Activated naive CD8-positive, alpha-beta T cell treated with anti-CD3 and anti-CD28 coated beads, Interleukin-2, amount 50 U/mL, for 24 hours (primary cell): ENCODE measurements at regions not wholly inside any gene's neighbourhood (a gene's known extent, or its start where the extent isn't known, plus 50 kb on each side); places are given as distances from the start of the nearest gene placed in this dataset.

ENCODE experiments used
- ATAC-seq: fragments of 150-1000 bp; cut with Tn5 transposase; one replicate; pipeline ENCODE4 v1.10.0; 2021
- DNase-seq: peaks from one replicate; pipeline ENCODE4 v3.0.0; 2021
- H3K27ac Mint-ChIP-seq: one replicate; pipeline ENCODE4 v1.8.0; 2021; ENCODE audit warnings: mild to moderate bottlenecking, mixed read lengths
- H3K27me3 Mint-ChIP-seq: one replicate; pipeline ENCODE4 v1.8.0; 2021; ENCODE audit warnings: mixed read lengths
- H3K36me3 Mint-ChIP-seq: one replicate; pipeline ENCODE4 v1.8.0; 2021; ENCODE audit warnings: low read depth, mixed read lengths
- H3K4me1 Mint-ChIP-seq: one replicate; pipeline ENCODE4 v1.8.0; 2021; ENCODE audit warnings: mixed read lengths
- H3K4me3 Mint-ChIP-seq: one replicate; pipeline ENCODE4 v1.8.0; 2021; ENCODE audit warnings: mild to moderate bottlenecking, moderate library complexity, mixed read lengths
- H3K9me3 Mint-ChIP-seq: one replicate; pipeline ENCODE4 v1.8.0; 2021; ENCODE audit warnings: mixed read lengths

DNA sequence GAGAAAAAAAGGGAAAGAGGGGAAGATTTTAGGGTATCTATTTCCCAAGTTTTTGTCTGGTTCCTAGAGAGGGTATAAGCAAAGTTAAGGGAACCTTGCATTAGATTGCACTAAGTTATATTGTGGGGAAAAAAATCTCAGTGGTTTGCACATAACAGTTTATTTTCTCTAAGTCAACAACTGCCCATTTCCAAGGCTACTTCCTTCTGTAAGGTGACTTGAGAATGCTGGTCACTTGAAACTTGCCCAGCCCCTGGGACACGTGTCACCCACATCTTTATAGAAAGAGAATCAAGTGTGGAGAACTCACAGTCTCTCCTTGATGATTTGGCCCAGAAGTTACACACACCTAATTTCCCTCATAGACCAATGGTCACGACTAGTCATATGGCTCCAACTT lies 488.6 kb upstream of the PODXL start:
- Mint-ChIP-seq H3K36me3 (no peaks in the 10 kb centered on the region), H3K27me3 (peaks cover 9% of the 10 kb centered on the region), H3K4me1 (no peaks in the 10 kb centered on the region), H3K4me3 (no peak overlapping the region), H3K9me3 (no peaks in the 10 kb centered on the region), H3K27ac (no peak overlapping the region)
- ATAC-seq (no peak), DNase-seq (no peak)

DNA sequence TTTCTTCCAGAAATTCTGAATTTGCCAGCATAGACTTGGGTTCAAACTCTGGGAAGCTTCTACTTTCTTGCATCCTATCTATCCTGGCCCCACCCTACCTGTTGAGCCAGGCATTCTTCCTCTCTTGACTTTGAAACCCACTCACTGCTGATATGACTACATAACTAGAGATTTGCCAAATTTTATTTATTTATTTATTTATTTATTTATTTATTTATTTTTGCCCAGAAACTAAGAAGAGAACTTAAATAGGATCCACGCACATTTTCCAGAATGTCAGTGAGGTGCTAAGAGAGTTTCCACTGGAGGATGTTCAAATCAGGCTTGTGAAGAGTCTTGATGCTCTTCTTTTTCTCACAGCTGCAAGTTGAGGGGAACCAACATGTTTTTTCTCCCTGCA lies 487.8 kb upstream of the PODXL start:
- Mint-ChIP-seq H3K9me3 (no peaks in the 10 kb centered on the region), H3K4me3 (no peak overlapping the region), H3K27me3 (peaks cover 4% of the 10 kb centered on the region), H3K4me1 (no peaks in the 10 kb centered on the region), H3K27ac (no peak overlapping the region), H3K36me3 (no peaks in the 10 kb centered on the region)
- DNase-seq (no peak), ATAC-seq (no peak)

DNA sequence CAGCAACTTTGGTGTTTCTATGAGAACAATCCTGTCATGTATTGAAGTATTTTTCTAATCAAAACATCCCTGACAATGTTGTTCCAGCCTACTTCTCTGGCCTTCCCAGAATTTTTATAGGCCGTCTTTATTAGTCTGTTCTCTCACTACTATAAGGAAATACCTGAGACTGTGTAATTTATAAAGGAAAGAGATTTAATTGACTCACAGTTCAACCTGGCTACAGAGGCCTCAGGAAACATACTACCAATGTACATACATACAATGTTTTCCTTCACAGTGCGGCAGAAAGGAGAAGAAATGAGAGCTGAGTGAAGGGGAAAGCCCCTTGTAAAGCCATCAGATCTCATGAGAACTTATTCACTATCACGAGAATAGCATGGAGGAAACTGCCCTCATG lies 484.7 kb upstream of the PODXL start:
- DNase-seq (no peak), ATAC-seq (no peak)
- H3K4me3 Mint-ChIP-seq: no peak overlapping the region
- H3K27ac Mint-ChIP-seq: no peak overlapping the region
- no peaks in the 10 kb centered on the region for H3K4me1 Mint-ChIP-seq
- H3K9me3 Mint-ChIP-seq: no peaks in the 10 kb centered on the region
- H3K36me3 Mint-ChIP-seq: no peaks in the 10 kb centered on the region
- peaks cover 5% of the 10 kb centered on the region for H3K27me3 Mint-ChIP-seq

DNA sequence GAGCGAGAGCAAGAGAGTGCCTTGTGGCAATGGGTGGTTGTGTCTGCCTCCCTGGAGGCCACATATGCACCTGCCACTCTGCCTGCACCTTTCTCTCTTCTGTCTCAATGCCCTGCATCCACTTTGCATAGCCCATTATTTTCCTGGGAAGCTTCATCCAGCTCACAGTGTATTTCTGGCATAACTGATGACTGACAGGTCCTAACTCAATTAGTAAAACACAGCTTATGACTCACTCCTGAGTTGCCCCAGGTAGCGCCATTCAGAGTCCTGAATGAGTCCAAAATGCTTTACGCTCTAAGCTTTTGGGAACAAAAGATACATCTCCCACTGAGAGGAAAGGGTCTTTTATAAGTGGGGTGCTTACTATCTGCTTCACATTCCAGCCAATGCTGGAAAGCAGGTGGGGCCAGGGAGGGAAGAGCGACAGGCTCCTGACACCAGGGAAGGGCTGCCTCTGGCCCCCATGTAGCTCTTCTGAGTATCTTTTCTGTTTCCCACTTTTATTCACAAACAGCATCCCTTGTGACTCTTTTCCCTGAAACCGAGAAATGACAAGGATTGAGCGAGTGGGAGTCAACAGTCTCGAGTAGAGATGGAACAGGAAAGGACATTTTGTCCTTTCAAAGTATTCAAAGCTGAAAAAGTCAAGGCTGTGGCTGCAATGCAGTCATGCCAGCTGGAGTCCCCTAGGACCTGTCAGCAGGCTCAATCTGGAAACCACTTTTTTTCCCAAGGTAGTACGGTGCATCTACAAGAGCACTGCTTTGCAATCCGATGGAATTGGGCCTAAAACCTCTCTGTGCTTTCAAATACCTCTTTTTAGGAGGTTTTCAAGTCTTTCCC lies 479.3 kb upstream of the PODXL start:
- no peaks in the 10 kb centered on the region for H3K36me3 Mint-ChIP-seq
- no peak for DNase-seq
- H3K4me1 Mint-ChIP-seq: no peaks in the 10 kb centered on the region
- peaks cover 3% of the 10 kb centered on the region for H3K27me3 Mint-ChIP-seq
- no peak for ATAC-seq
- no peaks in the 10 kb centered on the region for H3K9me3 Mint-ChIP-seq
- no peak overlapping the region for H3K27ac Mint-ChIP-seq
- H3K4me3 Mint-ChIP-seq: no peak overlapping the region

DNA sequence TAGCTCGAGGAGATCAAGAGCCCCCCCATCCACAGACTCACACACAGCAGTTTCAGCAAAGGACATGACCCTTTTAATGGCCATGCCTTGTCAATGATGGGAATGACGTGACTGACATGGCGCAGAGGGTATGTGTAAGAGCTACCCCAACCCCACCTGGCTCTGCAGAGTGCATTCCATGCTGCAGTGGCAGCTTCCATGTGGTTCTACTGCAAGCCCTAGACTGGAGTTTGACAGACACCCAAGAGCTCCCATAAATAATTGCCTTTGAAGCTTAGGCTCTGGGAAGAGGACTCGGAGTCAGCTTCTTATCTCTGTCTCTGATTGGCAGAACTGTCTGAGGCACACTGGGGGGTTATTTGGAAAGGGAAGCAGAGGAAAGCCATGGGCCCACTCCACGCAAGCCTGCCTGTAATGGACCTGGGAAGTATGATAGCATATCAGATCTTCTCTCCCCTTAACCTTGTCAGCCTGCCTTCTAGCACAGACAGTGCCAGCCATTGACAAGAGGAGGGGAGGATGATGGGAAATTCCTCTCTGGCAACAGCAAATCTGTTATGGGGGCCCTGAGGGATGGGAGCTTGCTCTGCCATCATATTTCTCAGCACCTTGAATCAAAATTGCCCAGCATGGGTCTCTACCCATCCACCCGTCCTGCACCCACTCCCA lies 478.5 kb upstream of the PODXL start:
- Mint-ChIP-seq H3K4me1 (no peaks in the 10 kb centered on the region), H3K4me3 (no peak overlapping the region), H3K27ac (no peak overlapping the region), H3K36me3 (no peaks in the 10 kb centered on the region), H3K9me3 (no peaks in the 10 kb centered on the region), H3K27me3 (peaks cover 3% of the 10 kb centered on the region)
- no peak for DNase-seq
- ATAC-seq: no peak

DNA sequence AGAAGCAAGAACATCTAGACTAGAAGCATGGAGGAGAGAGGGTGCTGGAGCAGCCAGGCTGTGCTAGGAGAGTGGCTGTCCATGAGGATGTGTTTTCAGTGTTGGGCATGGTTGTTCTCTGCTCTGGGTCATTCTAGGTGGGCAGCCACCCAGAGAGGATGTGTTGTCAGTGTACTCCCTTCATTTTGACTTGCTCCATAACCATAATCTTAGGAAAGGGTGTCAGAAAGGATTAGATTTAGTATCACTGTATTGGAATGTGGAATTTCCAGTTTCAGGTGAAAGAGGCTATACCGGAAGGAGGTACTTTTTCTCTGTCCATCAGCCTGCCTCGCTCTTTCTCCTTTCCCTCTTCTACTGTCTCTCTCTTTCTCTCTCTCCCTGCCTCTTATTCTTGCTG lies 474.5 kb upstream of the PODXL start:
- Mint-ChIP-seq H3K36me3 (no peaks in the 10 kb centered on the region), H3K4me3 (no peak overlapping the region), H3K4me1 (no peaks in the 10 kb centered on the region), H3K9me3 (no peaks in the 10 kb centered on the region), H3K27ac (no peak overlapping the region), H3K27me3 (no peaks in the 10 kb centered on the region)
- DNase-seq (no peak), ATAC-seq (no peak)

DNA sequence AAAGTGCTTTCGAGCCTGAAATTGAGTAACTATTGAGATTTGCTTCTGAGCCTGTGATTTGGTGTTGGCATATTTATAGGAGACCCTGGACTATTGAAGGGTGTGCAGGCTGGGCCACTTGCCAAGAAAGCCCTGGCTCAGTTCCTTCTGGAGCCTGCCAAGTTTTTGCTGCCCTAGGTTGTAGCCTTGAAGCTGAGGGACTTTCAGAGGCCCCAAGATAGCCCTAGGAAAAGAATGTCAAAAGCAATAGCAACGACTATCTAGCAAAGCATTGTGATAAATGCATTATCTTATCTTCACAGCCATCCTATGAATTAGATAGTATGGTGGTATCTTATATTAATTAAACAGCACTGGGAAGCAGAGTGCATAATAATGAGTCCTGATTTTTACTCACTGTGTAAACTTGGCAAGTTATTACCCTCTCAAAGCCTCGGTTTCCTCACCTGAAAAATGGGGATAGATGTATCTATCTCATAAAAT lies 473.7 kb upstream of the PODXL start:
- Mint-ChIP-seq H3K27me3 (no peaks in the 10 kb centered on the region), H3K36me3 (no peaks in the 10 kb centered on the region), H3K27ac (no peak overlapping the region), H3K4me3 (no peak overlapping the region), H3K9me3 (no peaks in the 10 kb centered on the region), H3K4me1 (no peaks in the 10 kb centered on the region)
- DNase-seq: no peak
- no peak for ATAC-seq

DNA sequence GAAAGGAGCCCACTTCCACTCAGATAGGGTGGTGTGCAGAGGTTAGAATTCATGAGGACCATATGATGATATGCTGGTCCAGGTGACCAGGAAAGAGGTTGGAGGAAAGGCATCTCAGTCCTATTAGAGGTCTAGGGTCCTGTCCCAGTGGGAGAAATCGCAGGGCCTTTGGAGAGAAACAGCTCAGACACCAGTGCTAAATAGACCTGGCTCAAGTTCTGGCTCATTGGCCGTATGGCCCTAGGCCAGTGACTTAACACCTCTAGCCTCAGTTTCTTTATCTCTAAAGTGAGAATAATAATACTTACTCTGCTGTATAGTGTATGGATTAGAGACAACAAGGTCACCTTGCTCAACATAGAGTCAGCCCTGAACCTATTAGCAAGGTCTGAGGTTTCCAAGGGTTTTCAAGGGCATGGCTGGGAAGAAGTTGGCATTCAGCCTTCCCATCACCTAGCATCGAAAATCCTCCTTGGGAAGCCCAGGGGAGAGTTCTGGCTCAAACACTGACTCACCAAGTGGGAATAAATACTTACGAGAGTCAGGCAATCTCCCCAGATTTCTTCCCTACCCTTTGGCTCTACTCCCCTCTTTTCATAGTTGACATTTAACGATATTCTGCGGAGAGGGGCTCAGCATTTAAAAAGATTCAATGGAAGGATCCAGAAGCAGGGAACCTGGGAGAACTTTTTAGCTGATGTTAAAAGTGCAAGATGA lies 473.1 kb upstream of the PODXL start:
- no peaks in the 10 kb centered on the region for H3K4me1 Mint-ChIP-seq
- no peaks in the 10 kb centered on the region for H3K9me3 Mint-ChIP-seq
- DNase-seq: no peak
- ATAC-seq: no peak
- H3K27ac Mint-ChIP-seq: no peak overlapping the region
- H3K27me3 Mint-ChIP-seq: no peaks in the 10 kb centered on the region
- H3K36me3 Mint-ChIP-seq: no peaks in the 10 kb centered on the region
- no peak overlapping the region for H3K4me3 Mint-ChIP-seq

DNA sequence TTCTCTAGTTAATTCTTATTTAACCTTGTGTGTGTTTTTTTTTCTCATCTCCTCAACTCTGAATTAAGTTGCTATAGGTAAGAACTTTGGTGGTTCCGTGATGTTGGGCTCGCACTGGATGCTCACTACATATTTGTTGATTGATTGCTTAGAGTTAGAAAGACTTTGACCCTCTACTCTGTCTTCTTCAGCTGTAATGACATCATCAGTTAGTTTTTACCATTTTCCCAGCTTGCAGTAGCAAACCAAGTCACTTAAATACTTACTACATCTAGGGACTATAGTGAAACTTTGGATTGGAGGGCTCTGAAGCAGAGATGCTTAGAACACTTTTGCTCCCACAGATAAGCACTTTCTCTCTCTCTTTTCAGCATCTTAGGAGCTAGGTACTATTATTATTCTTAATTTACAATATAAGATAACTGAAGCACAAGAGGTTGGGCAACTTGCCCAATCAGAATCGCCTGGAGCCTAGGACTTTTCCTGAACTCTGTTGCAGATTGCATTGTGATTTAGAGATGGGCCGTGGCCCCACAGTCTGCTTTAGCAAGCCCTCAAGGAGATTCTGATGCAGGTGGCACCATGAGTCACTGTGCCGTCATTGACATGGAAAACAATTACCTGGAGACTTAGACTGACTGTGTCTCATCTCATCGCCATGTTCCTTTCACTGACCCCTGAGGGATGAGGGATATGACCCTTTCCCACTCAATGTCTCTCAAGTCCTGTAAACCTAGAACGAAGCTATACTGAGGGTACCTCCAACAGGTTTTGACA lies 471.9 kb upstream of the PODXL start:
- ATAC-seq: no peak
- no peak overlapping the region for H3K4me3 Mint-ChIP-seq
- no peaks in the 10 kb centered on the region for H3K4me1 Mint-ChIP-seq
- no peaks in the 10 kb centered on the region for H3K27me3 Mint-ChIP-seq
- H3K27ac Mint-ChIP-seq: no peak overlapping the region
- H3K36me3 Mint-ChIP-seq: no peaks in the 10 kb centered on the region
- H3K9me3 Mint-ChIP-seq: no peaks in the 10 kb centered on the region
- DNase-seq: no peak

DNA sequence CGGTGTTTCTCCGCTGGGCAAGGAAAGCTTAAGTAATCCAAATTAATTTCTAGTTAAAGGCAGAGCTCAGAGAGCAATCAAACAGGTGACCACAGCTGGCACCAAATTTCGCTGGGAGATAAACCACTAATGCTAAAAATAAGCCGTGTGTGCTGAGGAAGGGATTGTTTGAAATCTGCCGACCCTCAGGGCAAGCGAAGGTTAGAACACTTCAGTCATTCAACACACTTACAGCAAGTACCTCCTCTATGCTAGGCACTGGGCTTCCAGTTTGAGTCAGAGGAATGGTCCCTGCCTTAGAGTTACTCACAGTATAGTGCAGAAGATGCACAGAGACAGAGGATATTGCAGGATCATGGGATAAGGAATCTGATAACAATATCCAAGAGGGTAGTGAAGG lies 467.9 kb upstream of the PODXL start:
- no peak for DNase-seq
- Mint-ChIP-seq H3K27ac (no peak overlapping the region), H3K27me3 (no peaks in the 10 kb centered on the region), H3K9me3 (no peaks in the 10 kb centered on the region), H3K36me3 (no peaks in the 10 kb centered on the region), H3K4me1 (no peaks in the 10 kb centered on the region), H3K4me3 (no peak overlapping the region)
- ATAC-seq: no peak

DNA sequence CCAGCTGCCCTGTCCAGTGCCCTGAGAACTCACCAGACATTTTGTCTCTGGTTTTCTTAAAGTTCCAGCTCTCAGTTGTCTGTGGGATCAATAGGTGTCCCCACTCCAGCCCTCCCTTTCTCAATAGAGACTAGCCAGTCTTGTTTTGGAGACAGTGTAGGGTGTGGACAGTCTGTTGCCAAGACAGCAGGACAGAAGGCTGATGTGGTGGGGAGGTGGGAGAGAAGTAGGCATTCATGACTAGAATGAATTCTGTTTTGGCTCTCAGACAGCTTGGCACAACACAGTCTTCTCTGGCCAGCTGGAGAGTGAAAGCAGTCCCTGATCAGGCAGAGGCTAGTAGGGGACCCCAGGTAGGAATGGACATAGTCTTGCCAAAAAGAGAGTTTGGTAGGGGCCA lies 467.0 kb upstream of the PODXL start:
- no peaks in the 10 kb centered on the region for H3K36me3 Mint-ChIP-seq
- no peaks in the 10 kb centered on the region for H3K9me3 Mint-ChIP-seq
- H3K4me3 Mint-ChIP-seq: no peak overlapping the region
- no peaks in the 10 kb centered on the region for H3K27me3 Mint-ChIP-seq
- DNase-seq (no peak), ATAC-seq (no peak)
- no peak overlapping the region for H3K27ac Mint-ChIP-seq
- H3K4me1 Mint-ChIP-seq: no peaks in the 10 kb centered on the region

DNA sequence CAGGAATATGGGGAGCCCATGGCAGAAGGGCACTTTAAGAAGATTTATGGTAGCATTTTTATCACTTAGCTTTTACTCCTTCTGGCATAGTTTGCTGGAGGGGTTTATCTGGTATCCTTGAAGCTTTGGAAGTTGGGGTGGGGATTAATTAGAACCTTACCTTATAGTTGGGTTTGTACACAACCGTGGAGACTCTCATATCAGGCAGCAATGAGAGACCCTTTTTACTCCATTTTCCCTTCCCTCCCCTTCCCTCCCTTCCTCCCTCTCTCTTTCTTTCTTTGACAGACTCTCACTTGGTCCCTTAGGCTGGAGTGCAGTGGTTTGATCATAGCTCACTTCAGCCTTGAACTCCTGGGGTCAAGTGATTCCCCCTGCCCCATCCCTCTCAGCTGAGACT lies 465.8 kb upstream of the PODXL start:
- H3K4me1 Mint-ChIP-seq: no peaks in the 10 kb centered on the region
- no peak overlapping the region for H3K27ac Mint-ChIP-seq
- no peaks in the 10 kb centered on the region for H3K9me3 Mint-ChIP-seq
- H3K27me3 Mint-ChIP-seq: no peaks in the 10 kb centered on the region
- no peak for DNase-seq
- H3K4me3 Mint-ChIP-seq: no peak overlapping the region
- H3K36me3 Mint-ChIP-seq: no peaks in the 10 kb centered on the region
- ATAC-seq: no peak

DNA sequence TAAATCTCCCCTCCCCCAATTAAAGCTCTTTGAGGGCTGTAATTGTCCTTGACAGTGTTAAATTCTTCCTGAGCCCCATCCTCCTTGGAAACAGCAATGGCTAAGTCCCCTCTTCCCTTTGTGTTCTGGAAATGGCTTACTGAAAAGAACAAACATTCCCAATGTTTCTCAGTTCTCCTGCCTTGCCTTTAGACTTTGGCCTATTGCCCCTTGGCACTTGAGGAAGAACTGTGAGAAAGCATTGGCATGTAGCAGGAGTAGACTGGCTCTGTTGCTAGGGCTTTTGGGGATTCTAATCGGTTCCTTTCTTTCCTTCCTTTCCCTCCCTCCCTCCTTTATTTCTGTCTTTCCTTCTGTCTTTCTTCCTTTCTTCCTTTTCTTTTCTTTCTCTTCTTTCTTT lies 463.3 kb upstream of the PODXL start:
- no peaks in the 10 kb centered on the region for H3K36me3 Mint-ChIP-seq
- no peaks in the 10 kb centered on the region for H3K9me3 Mint-ChIP-seq
- ATAC-seq: no peak
- H3K27ac Mint-ChIP-seq: no peak overlapping the region
- peaks cover 2% of the 10 kb centered on the region for H3K27me3 Mint-ChIP-seq
- no peak overlapping the region for H3K4me3 Mint-ChIP-seq
- DNase-seq: no peak
- no peaks in the 10 kb centered on the region for H3K4me1 Mint-ChIP-seq

DNA sequence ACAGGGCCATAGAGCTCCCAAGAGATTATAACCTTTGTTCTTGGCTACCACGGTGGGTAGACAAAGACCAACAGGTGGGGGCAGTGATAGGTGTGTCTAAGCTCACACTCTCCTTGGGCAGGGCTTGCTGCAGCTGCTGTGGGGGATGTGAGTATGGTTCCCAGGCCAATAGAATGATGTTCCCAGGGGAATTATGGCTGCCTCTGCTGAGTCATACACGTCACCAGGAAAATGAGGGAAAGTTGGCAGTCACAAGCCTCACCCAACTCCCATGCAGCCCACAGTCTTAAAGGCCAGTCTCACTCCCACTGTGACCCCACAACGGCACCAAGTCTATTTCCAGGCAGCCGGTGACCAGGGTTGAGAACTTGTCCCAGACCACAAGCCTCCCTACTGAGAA lies 453.4 kb upstream of the PODXL start:
- ATAC-seq: no peak
- Mint-ChIP-seq H3K9me3 (peaks cover 18% of the 10 kb centered on the region), H3K27ac (no peak overlapping the region), H3K27me3 (no peaks in the 10 kb centered on the region), H3K4me3 (no peak overlapping the region), H3K36me3 (no peaks in the 10 kb centered on the region), H3K4me1 (no peaks in the 10 kb centered on the region)
- DNase-seq: no peak
